HG03045 (cell line): ENCODE measurements at regions not wholly inside any gene's neighbourhood (a gene's known extent, or its start where the extent isn't known, plus 50 kb on each side); places are given as distances from the start of the nearest gene placed in this dataset.
"Not testable (repeated sequence)": the region's sequence is repeated elsewhere in the genome, so short reads cannot be mapped to it uniquely, and the experiment has no call there.

Experiments
- ATAC-seq: cut with Tn5 transposase; IDR thresholded peaks from one replicate; pipeline ENCODE4 v1.9.1; 2021; ENCODE audit warnings: mild to moderate bottlenecking, moderate library complexity; ENCODE audit not compliant: unreplicated experiment

GRCh38 chrY:7682386-7682785 is 770.8 kb upstream of the AMELY start:
- no peak for ATAC-seq

GRCh38 chrY:7681426-7681825 is 769.9 kb upstream of the AMELY start:
- ATAC-seq = no peak

GRCh38 chrY:7674465-7674864 is 762.9 kb upstream of the AMELY start:
- no peak for ATAC-seq

DNA sequence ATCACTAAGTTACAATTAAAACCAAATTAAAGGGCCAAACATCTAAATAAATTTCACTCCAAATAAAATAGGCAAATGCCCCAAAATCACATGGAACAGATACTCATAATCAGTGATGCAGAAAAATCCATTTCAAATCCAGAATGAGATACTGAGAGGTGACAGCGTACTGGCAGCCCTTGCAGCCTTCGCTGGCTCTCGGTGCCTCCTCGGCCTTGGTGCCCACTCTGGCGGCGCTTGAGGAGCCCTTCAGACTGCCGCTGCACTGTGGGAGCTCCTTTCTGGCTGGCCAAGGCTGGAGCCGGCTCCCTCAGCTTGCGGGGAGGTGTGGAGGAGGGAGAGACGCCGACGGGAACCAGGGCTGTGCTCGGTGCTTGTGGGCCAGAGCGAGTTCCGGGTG is 761.2 kb upstream of the AMELY start:
- no peak for ATAC-seq

- no peak for ATAC-seq
Observed at GRCh38 chrY:7663261-7663660, 751.7 kb upstream of the AMELY start.

- ATAC-seq = no peak
Observed at GRCh38 chrY:7659047-7659446, 747.5 kb upstream of the AMELY start.

GRCh38 chrY:7656596-7656995 is 745.0 kb upstream of the AMELY start:
- no peak for ATAC-seq

DNA sequence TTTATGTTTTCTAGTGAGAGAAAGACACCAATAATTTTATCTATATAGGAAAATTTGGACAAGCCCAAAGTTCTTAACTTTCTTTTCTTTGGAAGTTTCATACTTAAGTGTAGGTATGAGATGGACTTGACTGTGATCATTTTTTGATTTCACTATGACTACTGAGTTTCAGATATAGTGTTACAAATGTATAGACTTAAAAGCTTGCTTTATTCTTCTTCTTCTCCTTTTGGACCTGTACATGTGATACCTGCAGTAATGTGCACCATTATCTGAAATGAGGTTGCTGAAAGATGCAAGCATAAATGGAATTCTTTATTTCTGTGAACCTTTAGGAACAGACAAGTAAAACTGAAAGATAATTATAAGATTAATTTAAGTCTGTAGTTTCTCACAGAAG is 743.4 kb upstream of the AMELY start:
- ATAC-seq = no peak

- not testable (repeated sequence) for ATAC-seq
Observed at GRCh38 chrY:7649866-7650265, 738.3 kb upstream of the AMELY start.
